ENCODE measurements at regions not wholly inside any gene's neighbourhood (a gene's known extent, or its start where the extent isn't known, plus 50 kb on each side); places are given as distances from the start of the nearest gene placed in this dataset.

DNA sequence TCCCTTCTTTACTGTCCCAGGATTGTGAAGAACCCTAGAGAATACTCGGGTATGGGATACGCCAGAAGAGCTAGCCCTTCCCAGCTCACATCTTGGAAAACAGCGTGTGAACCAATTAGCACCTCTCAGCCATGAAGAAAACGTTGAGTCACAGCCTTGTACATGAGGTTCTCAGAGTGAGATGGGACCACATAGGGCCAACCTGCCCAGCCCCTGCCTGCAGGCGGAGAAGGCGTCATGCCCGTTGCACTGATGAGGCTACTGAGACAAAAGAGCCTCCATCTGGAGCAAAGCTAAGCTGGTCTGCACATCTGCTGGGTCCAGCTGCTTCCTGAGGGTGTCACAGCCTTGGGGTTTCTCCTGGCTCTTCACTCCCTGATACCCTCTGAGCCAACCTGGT lies 92.2 kb downstream of the LBH start:
- TF ChIP-seq EP300 (IDR thresholded peaks at IDR 0.05), result no peak
- TF ChIP-seq POLR2AphosphoS5 (IDR thresholded peaks at IDR 0.05), result no peak
- TF ChIP-seq, protein P1, sequence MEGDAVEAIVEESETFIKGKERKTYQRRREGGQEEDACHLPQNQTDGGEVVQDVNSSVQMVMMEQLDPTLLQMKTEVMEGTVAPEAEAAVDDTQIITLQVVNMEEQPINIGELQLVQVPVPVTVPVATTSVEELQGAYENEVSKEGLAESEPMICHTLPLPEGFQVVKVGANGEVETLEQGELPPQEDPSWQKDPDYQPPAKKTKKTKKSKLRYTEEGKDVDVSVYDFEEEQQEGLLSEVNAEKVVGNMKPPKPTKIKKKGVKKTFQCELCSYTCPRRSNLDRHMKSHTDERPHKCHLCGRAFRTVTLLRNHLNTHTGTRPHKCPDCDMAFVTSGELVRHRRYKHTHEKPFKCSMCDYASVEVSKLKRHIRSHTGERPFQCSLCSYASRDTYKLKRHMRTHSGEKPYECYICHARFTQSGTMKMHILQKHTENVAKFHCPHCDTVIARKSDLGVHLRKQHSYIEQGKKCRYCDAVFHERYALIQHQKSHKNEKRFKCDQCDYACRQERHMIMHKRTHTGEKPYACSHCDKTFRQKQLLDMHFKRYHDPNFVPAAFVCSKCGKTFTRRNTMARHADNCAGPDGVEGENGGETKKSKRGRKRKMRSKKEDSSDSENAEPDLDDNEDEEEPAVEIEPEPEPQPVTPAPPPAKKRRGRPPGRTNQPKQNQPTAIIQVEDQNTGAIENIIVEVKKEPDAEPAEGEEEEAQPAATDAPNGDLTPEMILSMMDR (IDR thresholded peaks at IDR 0.05), result no peak
- TF ChIP-seq POLR2A (IDR thresholded peaks at IDR 0.05), result no peak
